ENCODE measurements at regions not wholly inside any gene's neighbourhood (a gene's known extent, or its start where the extent isn't known, plus 50 kb on each side); places are given as distances from the start of the nearest gene placed in this dataset.

- POLR2A ChIA-PET, result no interaction called here
Measured at GRCh38 chr2:4358837-4359236, 655.5 kb downstream of the DCDC2C start.

DNA sequence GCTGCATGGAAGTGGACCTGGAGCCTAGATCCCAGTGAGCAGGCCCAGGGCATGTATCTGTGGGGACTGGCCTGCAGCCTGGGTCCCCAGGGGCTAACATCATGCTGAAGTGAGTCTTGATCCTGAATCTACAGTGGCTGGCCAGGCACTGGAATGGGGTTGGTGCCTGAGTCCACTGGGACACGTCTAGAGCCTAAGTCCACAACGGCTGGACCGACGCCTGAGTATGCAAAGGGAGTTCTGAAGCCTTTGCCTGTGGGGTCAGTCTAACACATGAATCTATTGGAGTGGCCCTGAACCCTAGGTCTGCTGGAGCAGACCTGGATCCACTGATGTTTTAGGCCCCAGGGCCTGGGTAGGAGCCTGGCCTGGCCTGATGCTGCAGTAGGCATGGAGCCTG, 665.5 kb downstream of the DCDC2C start:
- no peaks in the 10 kb centered on the region for H3K4me1 Mint-ChIP-seq
- no peak for DNase-seq
- ChIA-PET POLR2A (no interaction called here), CTCF (no interaction called here)
- H3K27me3 Mint-ChIP-seq, result no peaks in the 10 kb centered on the region
- no peak overlapping the region for H3K4me3 Mint-ChIP-seq
- H3K27ac Mint-ChIP-seq, result no peak overlapping the region
- no peaks in the 10 kb centered on the region for H3K36me3 Mint-ChIP-seq (ENCODE audit: low read depth)
- peaks cover 20% of the 10 kb centered on the region for H3K9me3 Mint-ChIP-seq

More at GRCh38 chr2:4358837-4359236, 655.5 kb downstream of the DCDC2C start:
- Mint-ChIP-seq H3K4me3 (no peak overlapping the region), H3K27me3 (no peaks in the 10 kb centered on the region), H3K9me3 (peaks cover 8% of the 10 kb centered on the region), H3K27ac (no peak overlapping the region), H3K4me1 (no peaks in the 10 kb centered on the region), H3K36me3 (ENCODE audit: low read depth) (no peaks in the 10 kb centered on the region)
- DNase-seq, result no peak
- CTCF ChIA-PET, result no interaction called here

- H3K36me3 Mint-ChIP-seq (ENCODE audit: low read depth), result no peaks in the 10 kb centered on the region
- no peaks in the 10 kb centered on the region for H3K27me3 Mint-ChIP-seq
- H3K27ac Mint-ChIP-seq, result no peak overlapping the region
- CTCF ChIA-PET, result no interaction called here
- no peak for DNase-seq
- peaks cover 20% of the 10 kb centered on the region for H3K9me3 Mint-ChIP-seq
- no peak overlapping the region for H3K4me3 Mint-ChIP-seq
- H3K4me1 Mint-ChIP-seq, result no peaks in the 10 kb centered on the region
- POLR2A ChIA-PET, result no interaction called here
Measured at GRCh38 chr2:4369826-4370419, 666.5 kb downstream of the DCDC2C start.

GRCh38 chr2:4370422-4371090, 667.2 kb downstream of the DCDC2C start:
- DNase-seq, result no peak
- POLR2A ChIA-PET, result no interaction called here
- H3K27ac Mint-ChIP-seq, result no peak overlapping the region

DNA sequence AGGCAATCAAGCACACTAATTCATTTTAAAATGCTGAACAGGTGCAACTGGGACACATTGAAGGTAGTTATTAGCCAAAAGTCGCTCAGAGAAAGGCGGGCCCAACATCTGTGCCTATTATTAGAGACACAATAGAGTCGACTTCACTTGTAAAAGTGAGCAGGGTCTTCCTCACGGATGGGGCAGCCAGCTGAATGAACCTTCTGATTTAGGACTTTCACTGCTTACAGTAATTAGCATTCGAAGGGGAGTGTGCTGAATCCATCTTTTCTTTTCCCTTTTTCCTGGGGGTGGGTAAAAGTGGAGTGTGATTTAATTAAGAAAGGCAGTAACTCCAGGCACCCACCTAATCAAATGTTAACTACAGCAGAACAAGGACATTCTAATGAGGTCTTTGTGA, 677.7 kb downstream of the DCDC2C start:
- Mint-ChIP-seq H3K36me3 (ENCODE audit: low read depth) (no peaks in the 10 kb centered on the region), H3K9me3 (peaks cover 15% of the 10 kb centered on the region), H3K27ac (no peak overlapping the region), H3K4me1 (no peaks in the 10 kb centered on the region), H3K4me3 (no peak overlapping the region), H3K27me3 (no peaks in the 10 kb centered on the region)
- no peak for DNase-seq
- ChIA-PET POLR2A (no interaction called here), CTCF (no interaction called here)

More at GRCh38 chr2:4370422-4371090, 667.2 kb downstream of the DCDC2C start:
- H3K27me3 Mint-ChIP-seq, result no peaks in the 10 kb centered on the region
- no peaks in the 10 kb centered on the region for H3K4me1 Mint-ChIP-seq
- peaks cover 20% of the 10 kb centered on the region for H3K9me3 Mint-ChIP-seq
- H3K36me3 Mint-ChIP-seq (ENCODE audit: low read depth), result no peaks in the 10 kb centered on the region
- H3K4me3 Mint-ChIP-seq, result no peak overlapping the region
- CTCF ChIA-PET, result no interaction called here

GRCh38 chr2:4381773-4382172, 678.4 kb downstream of the DCDC2C start:
- CTCF ChIA-PET, result no interaction called here
- Mint-ChIP-seq H3K9me3 (peaks cover 14% of the 10 kb centered on the region), H3K4me1 (no peaks in the 10 kb centered on the region), H3K27ac (no peak overlapping the region), H3K27me3 (no peaks in the 10 kb centered on the region), H3K36me3 (ENCODE audit: low read depth) (no peaks in the 10 kb centered on the region), H3K4me3 (no peak overlapping the region)
- no peak for DNase-seq
- POLR2A ChIA-PET, result no interaction called here

DNA sequence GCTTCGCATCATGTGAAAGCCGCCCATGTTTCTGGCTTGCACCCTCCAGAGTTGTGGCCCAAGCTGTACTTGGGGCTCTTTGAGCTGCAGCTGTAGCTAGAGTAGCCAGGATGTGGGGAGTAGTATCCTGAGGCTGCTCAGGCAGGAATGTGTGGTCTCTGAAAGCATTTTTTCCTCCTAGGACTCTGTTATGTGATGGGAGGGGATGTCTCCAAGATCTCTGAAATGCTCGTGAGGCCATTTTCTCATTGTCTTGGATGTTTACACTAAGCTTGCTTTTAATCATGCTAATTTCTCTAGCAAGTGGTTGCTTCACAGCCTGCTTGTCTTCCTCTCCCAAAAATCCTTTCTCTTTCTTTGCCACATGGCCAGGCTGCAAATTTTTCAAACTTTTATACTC, 687.6 kb downstream of the DCDC2C start:
- Mint-ChIP-seq H3K4me1 (no peaks in the 10 kb centered on the region), H3K27ac (no peak overlapping the region), H3K36me3 (ENCODE audit: low read depth) (no peaks in the 10 kb centered on the region), H3K4me3 (no peak overlapping the region), H3K27me3 (no peaks in the 10 kb centered on the region), H3K9me3 (peaks cover 29% of the 10 kb centered on the region)
- ChIA-PET CTCF (no interaction called here), POLR2A (no interaction called here)
- no peak for DNase-seq

- peaks cover 21% of the 10 kb centered on the region for H3K9me3 Mint-ChIP-seq
- no peak overlapping the region for H3K27ac Mint-ChIP-seq
- H3K36me3 Mint-ChIP-seq (ENCODE audit: low read depth), result no peaks in the 10 kb centered on the region
- DNase-seq, result no peak
- H3K27me3 Mint-ChIP-seq, result no peaks in the 10 kb centered on the region
- ChIA-PET CTCF (no interaction called here), POLR2A (no interaction called here)
- no peaks in the 10 kb centered on the region for H3K4me1 Mint-ChIP-seq
- H3K4me3 Mint-ChIP-seq, result no peak overlapping the region
Measured at GRCh38 chr2:4404363-4404762, 701.0 kb downstream of the DCDC2C start.

DNA sequence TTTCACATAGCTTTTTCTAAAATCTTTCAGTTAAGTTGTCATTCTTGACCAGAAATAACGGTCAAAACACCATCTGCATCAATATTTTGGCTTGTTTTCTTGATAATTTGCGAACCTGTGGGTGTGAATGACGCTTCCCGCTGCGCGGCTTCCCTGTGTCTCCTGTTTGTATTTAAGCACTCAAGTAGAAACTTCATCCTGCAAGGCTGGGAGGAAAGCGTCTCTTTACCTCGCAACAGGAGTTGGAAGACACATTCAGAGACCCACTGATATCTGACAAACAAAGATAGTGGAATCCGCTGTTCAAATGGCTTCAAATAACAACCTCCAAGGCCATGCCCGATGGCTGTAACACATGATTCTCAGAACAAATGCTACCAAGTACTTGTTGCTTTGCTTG, 704.9 kb downstream of the DCDC2C start:
- H3K36me3 Mint-ChIP-seq (ENCODE audit: low read depth), result no peaks in the 10 kb centered on the region
- ChIA-PET CTCF (no interaction called here), POLR2A (no interaction called here)
- no peak for DNase-seq
- no peaks in the 10 kb centered on the region for H3K27me3 Mint-ChIP-seq
- no peak overlapping the region for H3K4me3 Mint-ChIP-seq
- no peak overlapping the region for H3K27ac Mint-ChIP-seq
- H3K9me3 Mint-ChIP-seq, result peaks cover 39% of the 10 kb centered on the region
- no peaks in the 10 kb centered on the region for H3K4me1 Mint-ChIP-seq

- CTCF ChIA-PET, result no interaction called here
- DNase-seq, result no peak
- Mint-ChIP-seq H3K9me3 (peaks cover 29% of the 10 kb centered on the region), H3K4me1 (no peaks in the 10 kb centered on the region), H3K27ac (no peak overlapping the region), H3K27me3 (no peaks in the 10 kb centered on the region), H3K4me3 (no peak overlapping the region), H3K36me3 (ENCODE audit: low read depth) (no peaks in the 10 kb centered on the region)
- POLR2A ChIA-PET, result no interaction called here
Measured at GRCh38 chr2:4412637-4413187, 709.3 kb downstream of the DCDC2C start.

GRCh38 chr2:4415171-4415570, 711.8 kb downstream of the DCDC2C start:
- H3K4me1 Mint-ChIP-seq, result no peaks in the 10 kb centered on the region
- DNase-seq, result no peak
- ChIA-PET CTCF (no interaction called here), POLR2A (no interaction called here)
- H3K9me3 Mint-ChIP-seq, result peaks cover 30% of the 10 kb centered on the region
- no peak overlapping the region for H3K4me3 Mint-ChIP-seq
- H3K36me3 Mint-ChIP-seq (ENCODE audit: low read depth), result no peaks in the 10 kb centered on the region
- no peak overlapping the region for H3K27ac Mint-ChIP-seq
- no peaks in the 10 kb centered on the region for H3K27me3 Mint-ChIP-seq

DNA sequence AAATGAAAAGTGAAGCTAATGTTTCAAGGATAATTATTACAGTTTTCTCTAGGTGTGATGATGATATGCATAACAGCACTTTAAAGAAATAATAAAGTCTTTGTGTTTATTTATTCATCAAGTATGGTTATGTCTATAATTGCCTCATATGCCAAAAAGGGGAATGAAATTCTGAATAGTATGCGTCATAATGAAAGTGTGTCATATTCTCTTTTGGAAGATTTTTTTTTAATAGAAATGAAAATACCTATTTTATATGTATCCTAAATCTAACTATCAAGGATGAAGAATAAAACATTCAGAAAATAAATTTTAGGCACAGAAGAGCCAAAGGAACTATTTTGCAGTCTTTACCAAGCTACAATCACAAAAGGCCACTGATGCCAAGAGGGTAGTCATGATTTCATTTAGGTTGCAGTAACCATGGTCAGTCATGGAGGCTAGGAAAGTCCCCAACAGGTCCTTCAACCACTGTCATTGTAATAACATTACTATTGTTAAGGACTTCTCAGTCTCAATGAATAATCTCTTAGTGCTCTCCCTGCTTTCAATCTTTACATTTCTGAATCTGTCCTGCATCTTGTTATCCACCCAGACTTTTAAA, 712.5 kb downstream of the DCDC2C start:
- Mint-ChIP-seq H3K4me1 (no peaks in the 10 kb centered on the region), H3K27ac (no peak overlapping the region), H3K36me3 (ENCODE audit: low read depth) (no peaks in the 10 kb centered on the region), H3K4me3 (no peak overlapping the region), H3K27me3 (no peaks in the 10 kb centered on the region), H3K9me3 (peaks cover 23% of the 10 kb centered on the region)
- POLR2A ChIA-PET, result no interaction called here
- CTCF ChIA-PET, result no interaction called here
- no peak for DNase-seq

DNA sequence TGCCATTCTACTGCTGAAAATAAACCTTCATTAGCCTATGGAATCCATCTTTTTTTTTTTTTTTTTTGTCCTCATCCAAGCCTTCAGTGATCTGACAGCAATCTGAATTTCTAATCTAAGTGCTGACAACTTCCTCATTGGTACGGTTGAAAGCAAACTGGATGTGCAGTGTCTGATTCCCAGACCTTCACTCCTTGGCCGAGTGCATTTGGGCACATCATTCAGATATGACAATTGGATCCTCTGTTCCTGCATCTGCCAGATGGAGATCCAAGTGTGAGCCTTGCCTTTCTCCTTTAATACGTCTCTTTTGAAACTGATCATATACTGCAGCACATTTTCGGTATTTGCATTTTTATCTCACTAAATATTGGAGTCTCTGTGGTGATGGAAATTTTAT, 713.1 kb downstream of the DCDC2C start:
- Mint-ChIP-seq H3K9me3 (peaks cover 20% of the 10 kb centered on the region), H3K36me3 (ENCODE audit: low read depth) (no peaks in the 10 kb centered on the region), H3K4me1 (no peaks in the 10 kb centered on the region), H3K4me3 (no peak overlapping the region), H3K27me3 (no peaks in the 10 kb centered on the region), H3K27ac (no peak overlapping the region)
- CTCF ChIA-PET, result no interaction called here
- POLR2A ChIA-PET, result no interaction called here
- DNase-seq, result no peak

GRCh38 chr2:4417771-4418170, 714.4 kb downstream of the DCDC2C start:
- H3K27ac Mint-ChIP-seq, result no peak overlapping the region
- H3K27me3 Mint-ChIP-seq, result no peaks in the 10 kb centered on the region
- H3K9me3 Mint-ChIP-seq, result peaks cover 17% of the 10 kb centered on the region
- POLR2A ChIA-PET, result no interaction called here
- no peaks in the 10 kb centered on the region for H3K4me1 Mint-ChIP-seq
- CTCF ChIA-PET, result no interaction called here
- H3K4me3 Mint-ChIP-seq, result no peak overlapping the region
- no peaks in the 10 kb centered on the region for H3K36me3 Mint-ChIP-seq (ENCODE audit: low read depth)
- DNase-seq, result no peak
